KMS-11 (cell line): ENCODE measurements at regions not wholly inside any gene's neighbourhood (a gene's known extent, or its start where the extent isn't known, plus 50 kb on each side); places are given as distances from the start of the nearest gene placed in this dataset.

ENCODE experiments used
- H2AFZ ChIP-seq: fragments of 200-600 bp; sonication (generic); 2 replicates; pipeline ENCODE4 v1.6.1; 2016; ENCODE audit warnings: antibody characterized with exemption, mixed run types, low read depth
- H3K27ac ChIP-seq: fragments of 200-600 bp; sonication (generic); 2 replicates; pipeline ENCODE4 v1.6.1; 2016; ENCODE audit warnings: mild to moderate bottlenecking, mixed run types
- H3K27me3 ChIP-seq: fragments of 200-600 bp; sonication (generic); 2 replicates; pipeline ENCODE4 v1.6.1; 2017; ENCODE audit warnings: mild to moderate bottlenecking, low read depth, mixed run types, moderate library complexity; ENCODE audit not compliant: insufficient read depth
- H3K36me3 ChIP-seq: fragments of 200-600 bp; sonication (generic); 2 replicates; pipeline ENCODE4 v1.6.1; 2017; ENCODE audit warnings: mild to moderate bottlenecking, mixed run types; ENCODE audit not compliant: insufficient read depth
- H3K4me1 ChIP-seq: fragments of 200-600 bp; sonication (generic); 2 replicates; pipeline ENCODE4 v1.6.1; 2016; ENCODE audit warnings: mild to moderate bottlenecking, low read depth, mixed run types; ENCODE audit not compliant: poor library complexity, severe bottlenecking
- H3K4me2 ChIP-seq: fragments of 200-600 bp; sonication (generic); 2 replicates; pipeline ENCODE4 v1.7.0; 2016; ENCODE audit warnings: mild to moderate bottlenecking, mixed run types
- H3K4me3 ChIP-seq: fragments of 200-600 bp; sonication (generic); IDR thresholded peaks from 2 replicates; pipeline ENCODE4 v1.6.1; 2017; ENCODE audit warnings: low read depth, low read length, mixed read lengths; ENCODE audit not compliant: insufficient read depth
- H3K79me2 ChIP-seq: fragments of 200-600 bp; sonication (generic); 2 replicates; pipeline ENCODE4 v1.6.1; 2016; ENCODE audit warnings: low read depth, mixed run types; ENCODE audit not compliant: insufficient read depth
- H3K9ac ChIP-seq: fragments of 200-600 bp; sonication (generic); 2 replicates; pipeline ENCODE4 v1.6.1; 2016; ENCODE audit warnings: mild to moderate bottlenecking, mixed run types
- H4K20me1 ChIP-seq: fragments of 200-600 bp; sonication (generic); 2 replicates; pipeline ENCODE4 v1.6.1; 2016; ENCODE audit warnings: mild to moderate bottlenecking, mixed run types; ENCODE audit not compliant: insufficient read depth
- CTCF ChIP-seq: fragments of 200-600 bp; sonication (generic); conservative IDR thresholded peaks from 2 replicates; pipeline ENCODE4 v1.6.1; 2017; ENCODE audit warnings: low read depth, mild to moderate bottlenecking, antibody characterized with exemption, low read length, moderate library complexity, mixed read lengths

- H3K27me3 ChIP-seq, result no peaks in the 10 kb centered on the region
- no peak overlapping the region for H3K4me2 ChIP-seq
Observed at GRCh38 chr13:50550151-50550550, 293.3 kb downstream of the DLEU7 start.

GRCh38 chr13:50552424-50552966 is 291.0 kb downstream of the DLEU7 start:
- no peak for TF ChIP-seq CTCF
- Histone ChIP-seq H3K79me2 (no peaks in the 10 kb centered on the region), H2AFZ (no peak overlapping the region), H3K36me3 (no peaks in the 10 kb centered on the region), H3K27ac (no peak overlapping the region), H3K4me1 (no peaks in the 10 kb centered on the region), H3K9ac (no peak overlapping the region), H3K4me2 (no peak overlapping the region), H3K27me3 (no peaks in the 10 kb centered on the region), H3K4me3 (no peak overlapping the region), H4K20me1 (no peaks in the 10 kb centered on the region)

More at GRCh38 chr13:50550151-50550550, 293.3 kb downstream of the DLEU7 start:
- H3K36me3 ChIP-seq, result no peaks in the 10 kb centered on the region
- no peak overlapping the region for H2AFZ ChIP-seq
- H3K27ac ChIP-seq, result no peak overlapping the region
- no peaks in the 10 kb centered on the region for H3K79me2 ChIP-seq
- no peaks in the 10 kb centered on the region for H3K4me1 ChIP-seq
- no peak for TF ChIP-seq CTCF
- H3K9ac ChIP-seq, result no peak overlapping the region
- H3K4me3 ChIP-seq, result no peak overlapping the region
- no peaks in the 10 kb centered on the region for H4K20me1 ChIP-seq

- no peaks in the 10 kb centered on the region for H3K27me3 ChIP-seq
Observed at GRCh38 chr13:50561739-50562138, 281.8 kb downstream of the DLEU7 start.

GRCh38 chr13:50566646-50567045 is 276.8 kb downstream of the DLEU7 start:
- Histone ChIP-seq H3K4me3 (no peak overlapping the region), H4K20me1 (no peaks in the 10 kb centered on the region), H3K27ac (no peak overlapping the region), H3K9ac (no peak overlapping the region), H2AFZ (no peak overlapping the region), H3K27me3 (no peaks in the 10 kb centered on the region), H3K36me3 (no peaks in the 10 kb centered on the region), H3K4me2 (no peak overlapping the region), H3K4me1 (no peaks in the 10 kb centered on the region), H3K79me2 (no peaks in the 10 kb centered on the region)
- TF ChIP-seq CTCF, result no peak

More at GRCh38 chr13:50561739-50562138, 281.8 kb downstream of the DLEU7 start:
- Histone ChIP-seq H3K4me1 (no peaks in the 10 kb centered on the region), H3K4me2 (no peak overlapping the region), H3K27ac (no peak overlapping the region), H3K4me3 (no peak overlapping the region), H3K79me2 (no peaks in the 10 kb centered on the region), H4K20me1 (no peaks in the 10 kb centered on the region), H2AFZ (no peak overlapping the region), H3K9ac (no peak overlapping the region), H3K36me3 (no peaks in the 10 kb centered on the region)
- no peak for TF ChIP-seq CTCF
